SU-DHL-6 (cell line): ENCODE measurements at regions not wholly inside any gene's neighbourhood (a gene's known extent, or its start where the extent isn't known, plus 50 kb on each side); places are given as distances from the start of the nearest gene placed in this dataset.

ENCODE experiments used
- EZH2phosphoT487 ChIP-seq: fragments of 200-600 bp; sonication (generic), shearing (Covaris generic); conservative IDR thresholded peaks from 2 replicates; pipeline ENCODE4 v1.6.1; 2018; ENCODE audit warnings: mild to moderate bottlenecking, antibody characterized with exemption, low read length, moderate library complexity, mixed read lengths
- TF ChIP-seq, protein P1 (sequence below): fragments of 200-600 bp; sonication (generic); IDR thresholded peaks from one replicate; pipeline ENCODE4 v1.5.1; 2017; ENCODE audit warnings: antibody characterized with exemption, mild to moderate bottlenecking, low read length, moderate library complexity; ENCODE audit not compliant: insufficient read depth, poor library complexity, severe bottlenecking

DNA sequence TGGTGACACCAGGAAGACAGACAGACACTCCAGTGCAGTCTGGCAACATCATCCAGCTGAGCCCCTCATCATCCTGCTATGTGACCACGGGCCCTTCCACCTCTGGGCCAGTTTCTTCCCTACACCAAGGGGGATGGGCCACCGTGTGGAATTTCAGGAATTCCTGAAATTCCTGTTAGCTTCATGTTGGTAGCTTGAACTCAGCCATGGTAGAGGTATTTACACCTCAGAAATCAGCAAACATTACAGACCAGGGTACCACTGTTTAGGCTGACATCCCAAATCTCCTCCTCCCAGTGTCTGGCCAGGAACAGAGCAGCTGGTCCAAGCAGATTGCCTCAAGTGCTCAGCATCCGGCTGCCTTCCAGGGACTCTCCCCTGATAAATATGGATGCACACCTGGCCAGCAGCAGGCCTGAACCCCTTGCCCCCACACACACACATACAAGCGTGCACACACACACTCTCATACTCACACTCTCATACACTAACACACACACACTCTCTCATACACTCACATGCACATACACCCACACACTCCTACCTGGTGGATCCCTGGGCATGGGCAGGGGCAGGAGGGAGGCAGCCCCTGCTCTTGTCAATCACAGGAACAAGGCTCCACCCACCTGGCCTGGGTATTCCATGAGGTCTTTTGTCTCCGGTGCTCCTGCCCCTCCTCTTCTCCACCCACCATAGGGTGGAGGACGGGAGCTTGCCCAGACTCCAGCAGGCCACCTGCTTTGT is 85.2 kb downstream of the BUD13 start:
- TF ChIP-seq, protein P1, sequence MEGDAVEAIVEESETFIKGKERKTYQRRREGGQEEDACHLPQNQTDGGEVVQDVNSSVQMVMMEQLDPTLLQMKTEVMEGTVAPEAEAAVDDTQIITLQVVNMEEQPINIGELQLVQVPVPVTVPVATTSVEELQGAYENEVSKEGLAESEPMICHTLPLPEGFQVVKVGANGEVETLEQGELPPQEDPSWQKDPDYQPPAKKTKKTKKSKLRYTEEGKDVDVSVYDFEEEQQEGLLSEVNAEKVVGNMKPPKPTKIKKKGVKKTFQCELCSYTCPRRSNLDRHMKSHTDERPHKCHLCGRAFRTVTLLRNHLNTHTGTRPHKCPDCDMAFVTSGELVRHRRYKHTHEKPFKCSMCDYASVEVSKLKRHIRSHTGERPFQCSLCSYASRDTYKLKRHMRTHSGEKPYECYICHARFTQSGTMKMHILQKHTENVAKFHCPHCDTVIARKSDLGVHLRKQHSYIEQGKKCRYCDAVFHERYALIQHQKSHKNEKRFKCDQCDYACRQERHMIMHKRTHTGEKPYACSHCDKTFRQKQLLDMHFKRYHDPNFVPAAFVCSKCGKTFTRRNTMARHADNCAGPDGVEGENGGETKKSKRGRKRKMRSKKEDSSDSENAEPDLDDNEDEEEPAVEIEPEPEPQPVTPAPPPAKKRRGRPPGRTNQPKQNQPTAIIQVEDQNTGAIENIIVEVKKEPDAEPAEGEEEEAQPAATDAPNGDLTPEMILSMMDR, result no peak
- no peak for TF ChIP-seq EZH2phosphoT487
